Tibial artery (tissue), 4 donors: ENCODE measurements at regions not wholly inside any gene's neighbourhood (a gene's known extent, or its start where the extent isn't known, plus 50 kb on each side); places are given as distances from the start of the nearest gene placed in this dataset.

Experiments used
- DNase-seq, 2 donors: peaks; one replicate each; pipeline ENCODE4 v3.0.0-alpha.2; 2019
- H3K27ac ChIP-seq, 2 donors: fragments of 200-600 bp; sonication (generic) in 1 of 2; 1 replicate in 1 of 2; 2 replicates in 1 of 2; pipeline ENCODE4 v1.5.1; 2018 to 2019; ENCODE audit warnings: mild to moderate bottlenecking in 1 of 2
- H3K27me3 ChIP-seq, 2 donors: fragments of 200-600 bp; sonication (generic) in 1 of 2; one replicate each; pipeline versions ENCODE4 v1.5.1 to v1.6.0; 2016 to 2019
- H3K36me3 ChIP-seq, 3 donors: fragments of 200-600 bp; sonication (generic) in 2 of 3; one replicate each; pipeline ENCODE4 v1.5.1; 2016 to 2019; ENCODE audit warnings: mild to moderate bottlenecking in 2 of 3
- H3K4me1 ChIP-seq, 4 donors: fragments of 200-600 bp; sonication (generic) in 2 of 4; 1 replicate in 3 of 4; 2 replicates in 1 of 4; pipeline ENCODE4 v1.5.1; 2016 to 2019
- H3K4me3 ChIP-seq, 2 donors: fragments of 200-600 bp; sonication (generic) in 1 of 2; 1 replicate in 1 of 2; 2 replicates in 1 of 2; pipeline ENCODE4 v1.5.1; 2018 to 2019; ENCODE audit warnings: mild to moderate bottlenecking in 2 of 2
- H3K9me3 ChIP-seq, 3 donors: fragments of 200-600 bp; sonication (generic) in 1 of 3; one replicate each; pipeline ENCODE4 v1.5.1; 2016 to 2019
- CTCF ChIP-seq, 2 experiments: fragments of 200-600 bp in 1 of 2; fragments of 450-650 bp in 1 of 2; IDR thresholded peaks; one replicate each; pipeline ENCODE4 v1.5.1; 2017 to 2019; ENCODE audit warnings: antibody characterized with exemption in 2 of 2, mild to moderate bottlenecking in 1 of 2, moderate library complexity in 1 of 2
- intact Hi-C: fragments of 100-400 bp; cut with DNase I; formaldehyde crosslinking; loops from one replicate; pipeline ENCODE4 v1.15.0; 2023; ENCODE audit warnings: low total_unique reads

GRCh38 chr1:208631092-208631491 is 386.9 kb upstream of the PLXNA2 start:
- no peak overlapping the region for H3K27ac ChIP-seq
- peaks cover 0 to 7% (median 0%) of the 10 kb centered on the region in 4 donors for H3K4me1 ChIP-seq
- no peaks in the 10 kb centered on the region for H3K9me3 ChIP-seq
- H3K36me3 ChIP-seq: no peaks in the 10 kb centered on the region
- intact Hi-C loops: no loop called here
- no peak for DNase-seq
- no peaks in the 10 kb centered on the region for H3K27me3 ChIP-seq
- TF ChIP-seq CTCF (IDR thresholded peaks at IDR 0.05): no peak
- H3K4me3 ChIP-seq: no peak overlapping the region

GRCh38 chr1:208631506-208631905 is 387.3 kb upstream of the PLXNA2 start:
- no peak for TF ChIP-seq CTCF (IDR thresholded peaks at IDR 0.05)
- intact Hi-C loops: no loop called here
- Histone ChIP-seq H3K4me3 (no peak overlapping the region), H3K27me3 (no peaks in the 10 kb centered on the region), H3K9me3 (no peaks in the 10 kb centered on the region), H3K4me1 (peaks cover 0 to 7% (median 0%) of the 10 kb centered on the region in 4 donors), H3K36me3 (no peaks in the 10 kb centered on the region), H3K27ac (no peak overlapping the region)
- no peak for DNase-seq

GRCh38 chr1:208634346-208635140 is 390.4 kb upstream of the PLXNA2 start:
- no peak for DNase-seq
- peaks cover 0 to 7% (median 0%) of the 10 kb centered on the region in 4 donors for H3K4me1 ChIP-seq
- no peaks in the 10 kb centered on the region for H3K9me3 ChIP-seq
- no peak overlapping the region for H3K4me3 ChIP-seq
- no peaks in the 10 kb centered on the region for H3K36me3 ChIP-seq
- H3K27me3 ChIP-seq: no peaks in the 10 kb centered on the region
- no peak overlapping the region for H3K27ac ChIP-seq
- intact Hi-C loops: no loop called here
- TF ChIP-seq CTCF (IDR thresholded peaks at IDR 0.05): no peak

GRCh38 chr1:208637181-208637580 is 393.0 kb upstream of the PLXNA2 start:
- H3K9me3 ChIP-seq: no peaks in the 10 kb centered on the region
- H3K4me1 ChIP-seq: no peaks in the 10 kb centered on the region
- H3K4me3 ChIP-seq: no peak overlapping the region
- TF ChIP-seq CTCF (IDR thresholded peaks at IDR 0.05): no peak
- H3K36me3 ChIP-seq: no peaks in the 10 kb centered on the region
- H3K27me3 ChIP-seq: no peaks in the 10 kb centered on the region
- intact Hi-C loops: no loop called here
- no peak overlapping the region for H3K27ac ChIP-seq
- no peak for DNase-seq

- no peaks in the 10 kb centered on the region for H3K27me3 ChIP-seq
- H3K4me1 ChIP-seq: no peaks in the 10 kb centered on the region
- H3K9me3 ChIP-seq: no peaks in the 10 kb centered on the region
- no peak overlapping the region for H3K4me3 ChIP-seq
- H3K36me3 ChIP-seq: no peaks in the 10 kb centered on the region
- intact Hi-C loops: no loop called here
- no peak overlapping the region for H3K27ac ChIP-seq
- no peak for TF ChIP-seq CTCF (IDR thresholded peaks at IDR 0.05)
- DNase-seq: no peak
Observed at GRCh38 chr1:208639382-208639781, 395.2 kb upstream of the PLXNA2 start.
